ENCODE measurements at regions not wholly inside any gene's neighbourhood (a gene's known extent, or its start where the extent isn't known, plus 50 kb on each side); places are given as distances from the start of the nearest gene placed in this dataset.

DNA sequence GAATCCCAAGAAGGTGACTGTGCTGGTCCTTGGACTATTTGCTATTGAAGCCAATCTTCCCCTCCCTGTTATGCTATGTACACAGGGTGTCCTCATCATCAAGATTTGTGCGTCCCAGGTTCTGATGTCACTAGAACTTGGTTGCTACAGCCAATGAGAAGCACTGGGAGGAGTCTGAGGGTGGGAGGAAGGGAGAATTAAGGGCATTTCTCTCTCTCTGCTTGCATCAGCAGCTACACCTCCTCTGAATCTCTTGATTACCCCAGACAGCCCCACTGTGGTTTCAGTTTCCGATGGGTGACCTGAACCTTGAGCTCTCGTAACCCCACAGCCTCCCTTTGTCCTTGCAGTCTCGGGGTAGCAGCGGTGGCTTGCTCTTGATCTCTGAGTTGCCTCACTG, 212.4 kb upstream of the SESN3 start:
- no peak overlapping the region for H3K27ac Mint-ChIP-seq
- no peaks in the 10 kb centered on the region for H3K36me3 Mint-ChIP-seq (ENCODE audit: low read depth)
- H3K27me3 Mint-ChIP-seq: no peaks in the 10 kb centered on the region
- no peaks in the 10 kb centered on the region for H3K9me3 Mint-ChIP-seq
- H3K4me3 Mint-ChIP-seq: no peak overlapping the region
- peaks cover 14% of the 10 kb centered on the region for H3K4me1 Mint-ChIP-seq (ENCODE audit: low read depth)

DNA sequence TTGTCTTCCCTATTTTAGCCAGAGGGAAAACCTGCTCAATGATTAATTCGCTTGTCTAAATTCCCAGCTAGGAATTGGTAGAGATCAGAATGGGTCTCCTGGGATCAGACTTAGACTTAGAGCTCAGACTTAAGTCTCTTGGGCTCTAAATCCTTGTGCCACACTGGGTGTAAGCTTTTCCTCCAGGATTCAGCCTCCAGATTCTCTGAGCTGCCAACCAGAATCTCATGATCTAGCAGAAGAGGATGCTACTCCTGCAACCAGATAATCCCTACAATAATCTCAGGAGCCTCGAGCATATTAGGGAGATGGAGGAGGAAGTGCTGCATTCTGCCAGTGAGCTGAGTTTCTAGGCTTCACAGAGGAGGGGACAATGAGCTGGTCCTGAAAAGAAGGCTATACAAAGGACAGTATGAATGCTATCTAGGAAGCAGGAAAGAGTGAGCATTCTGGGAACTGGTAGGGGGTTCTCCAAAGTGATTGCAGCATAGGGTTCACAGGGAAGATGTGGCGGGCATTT, 211.6 kb upstream of the SESN3 start:
- no peak overlapping the region for H3K4me3 Mint-ChIP-seq

DNA sequence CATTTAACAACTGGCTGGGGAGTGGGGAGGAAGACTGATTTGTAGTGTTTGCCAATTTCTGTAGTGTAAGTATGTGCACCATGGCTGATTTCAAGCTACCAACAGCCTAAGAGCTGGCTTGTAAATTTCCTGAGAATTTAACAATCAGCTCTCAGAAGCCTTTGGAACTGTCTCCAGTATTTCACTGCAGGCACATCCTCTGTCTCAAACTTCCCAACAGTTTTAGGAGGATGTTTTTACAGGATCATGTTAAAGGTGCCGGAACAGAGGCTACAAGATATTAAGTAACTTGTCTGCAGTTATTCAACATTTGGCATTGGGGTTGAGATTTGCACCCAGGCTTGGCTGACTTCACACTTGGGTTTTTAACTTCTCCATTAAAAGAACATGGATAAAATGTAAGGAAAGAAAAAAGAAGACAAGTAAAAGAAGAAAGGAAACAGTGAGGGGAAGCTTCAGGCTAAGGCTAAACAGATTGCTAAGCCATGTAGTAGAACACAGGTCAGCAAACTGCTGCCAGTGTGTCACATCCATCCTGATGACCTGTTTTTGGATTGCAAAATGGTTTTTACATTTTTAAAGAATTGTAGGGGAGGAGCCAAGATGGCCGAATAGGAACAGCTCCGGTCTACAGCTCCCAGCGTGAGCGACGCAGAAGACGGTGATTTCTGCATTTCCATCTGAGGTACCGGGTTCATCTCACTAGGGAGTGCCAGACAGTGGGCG, 204.8 kb upstream of the SESN3 start:
- Mint-ChIP-seq H3K9me3 (no peaks in the 10 kb centered on the region), H3K4me3 (no peak overlapping the region), H3K27ac (no peak overlapping the region), H3K27me3 (peaks cover 12% of the 10 kb centered on the region), H3K36me3 (ENCODE audit: low read depth) (no peaks in the 10 kb centered on the region), H3K4me1 (ENCODE audit: low read depth) (peaks cover 25% of the 10 kb centered on the region)

More for the DNA sequence above, 211.6 kb upstream of the SESN3 start:
- no peaks in the 10 kb centered on the region for H3K27me3 Mint-ChIP-seq
- no peaks in the 10 kb centered on the region for H3K36me3 Mint-ChIP-seq (ENCODE audit: low read depth)
- H3K27ac Mint-ChIP-seq: no peak overlapping the region
- peaks cover 14% of the 10 kb centered on the region for H3K4me1 Mint-ChIP-seq (ENCODE audit: low read depth)
- no peaks in the 10 kb centered on the region for H3K9me3 Mint-ChIP-seq

DNA sequence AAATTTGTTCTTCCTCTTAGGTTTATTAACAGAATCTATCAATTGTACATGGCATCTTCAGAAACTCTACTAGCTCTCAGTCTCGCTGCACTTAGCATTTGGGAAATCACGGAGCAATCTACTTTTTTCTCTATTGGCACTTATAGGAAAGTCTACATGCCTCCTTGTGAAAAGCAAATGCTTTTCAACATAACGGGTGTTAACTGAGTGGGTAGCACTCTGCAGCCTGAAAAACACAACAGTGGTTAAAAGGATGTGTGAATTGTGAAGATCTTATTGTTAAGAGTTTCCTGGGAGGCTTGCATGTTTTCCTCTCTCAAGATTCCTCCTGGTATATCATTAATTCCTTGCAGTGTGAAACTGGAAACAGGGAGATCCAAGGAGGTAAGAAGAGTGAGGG, 204.2 kb upstream of the SESN3 start:
- Mint-ChIP-seq H3K27ac (no peak overlapping the region), H3K36me3 (ENCODE audit: low read depth) (no peaks in the 10 kb centered on the region), H3K27me3 (peaks cover 12% of the 10 kb centered on the region), H3K9me3 (no peaks in the 10 kb centered on the region), H3K4me3 (no peak overlapping the region), H3K4me1 (ENCODE audit: low read depth) (peaks cover 25% of the 10 kb centered on the region)

DNA sequence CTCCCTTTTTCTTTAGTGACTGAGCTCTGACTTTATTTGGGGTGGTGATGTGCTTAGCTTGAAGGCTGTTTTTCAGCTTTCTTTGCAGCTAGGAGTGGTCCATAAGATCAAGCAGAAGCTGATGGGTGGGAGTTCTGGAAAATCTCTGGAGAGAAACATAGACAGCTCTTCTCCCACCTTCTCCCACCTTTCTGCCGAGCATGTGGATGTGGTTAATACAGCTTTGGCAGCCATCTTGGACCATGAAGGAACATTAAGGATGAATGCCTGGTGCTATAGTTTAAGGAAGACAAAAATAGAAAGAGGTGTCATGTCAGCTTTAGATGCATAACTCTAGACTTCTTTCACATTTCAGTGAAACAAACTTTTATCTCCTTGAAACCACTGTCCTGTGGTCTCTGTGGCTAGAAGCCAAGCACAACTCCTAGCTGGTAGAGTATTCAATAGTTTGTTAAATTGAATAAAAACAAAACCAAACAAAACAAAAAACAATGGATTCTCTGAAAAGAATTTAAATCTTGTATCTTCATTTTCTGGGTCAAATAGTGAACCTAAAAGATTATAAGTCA, 203.6 kb upstream of the SESN3 start:
- H3K27ac Mint-ChIP-seq: no peak overlapping the region
- no peaks in the 10 kb centered on the region for H3K9me3 Mint-ChIP-seq
- no peaks in the 10 kb centered on the region for H3K36me3 Mint-ChIP-seq (ENCODE audit: low read depth)
- peaks cover 12% of the 10 kb centered on the region for H3K27me3 Mint-ChIP-seq
- H3K4me3 Mint-ChIP-seq: no peak overlapping the region
- H3K4me1 Mint-ChIP-seq (ENCODE audit: low read depth): peaks cover 25% of the 10 kb centered on the region

DNA sequence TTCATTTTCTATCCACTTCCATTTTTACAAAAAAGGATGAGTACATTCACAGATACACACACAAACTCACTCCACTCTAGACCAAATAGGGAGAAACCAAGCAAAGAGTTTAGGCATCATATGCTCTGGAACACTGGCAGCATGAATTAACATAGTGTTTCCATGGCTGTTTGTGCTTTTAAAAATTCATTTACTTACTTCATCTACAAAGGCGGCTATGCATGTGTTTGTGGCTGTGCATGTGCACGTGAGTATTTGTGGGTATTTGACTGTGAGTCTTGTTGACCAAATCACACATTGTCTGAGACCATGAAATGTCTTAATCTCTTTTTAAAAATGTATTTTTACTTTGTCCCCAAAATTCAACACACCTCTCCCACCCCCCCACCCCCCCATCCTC, 203.0 kb upstream of the SESN3 start:
- Mint-ChIP-seq H3K4me3 (no peak overlapping the region), H3K36me3 (ENCODE audit: low read depth) (no peaks in the 10 kb centered on the region), H3K4me1 (ENCODE audit: low read depth) (peaks cover 25% of the 10 kb centered on the region), H3K27me3 (peaks cover 12% of the 10 kb centered on the region), H3K27ac (no peak overlapping the region), H3K9me3 (no peaks in the 10 kb centered on the region)

DNA sequence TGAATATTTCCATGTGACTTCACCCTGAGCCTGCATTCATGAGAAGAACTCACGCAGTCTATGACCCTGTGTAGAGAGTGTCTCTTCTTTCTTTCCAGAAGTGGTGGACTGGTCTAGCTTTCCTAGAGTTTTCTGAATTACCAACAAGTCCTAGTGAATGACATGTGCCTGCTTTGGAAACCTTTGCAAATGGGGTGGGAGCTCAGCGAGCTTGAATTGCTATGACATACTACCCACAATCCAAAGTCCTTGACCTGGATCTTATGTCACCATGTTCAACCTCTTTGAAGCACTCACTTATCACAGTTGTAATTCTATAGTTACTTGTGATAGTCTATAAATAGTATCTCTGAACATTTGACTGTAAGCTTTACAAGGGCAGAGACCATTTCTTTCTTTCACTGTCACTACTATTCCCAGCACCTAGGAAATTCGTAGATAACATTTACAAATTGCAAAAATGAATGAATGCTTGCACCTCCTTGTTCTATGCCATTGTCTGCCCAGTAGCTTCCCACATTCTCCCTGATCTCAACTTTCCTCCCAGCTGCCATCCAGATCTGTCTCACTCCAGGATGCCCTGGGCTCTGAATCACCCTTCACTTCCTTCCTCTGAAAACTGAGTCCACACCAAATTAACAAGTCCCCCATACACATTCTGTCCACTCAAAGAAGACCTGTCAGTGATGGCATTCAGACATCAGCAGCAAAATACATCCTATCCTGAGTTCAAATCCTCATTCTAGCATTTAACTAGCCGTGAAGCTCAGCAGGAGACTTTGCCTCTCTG, 201.9 kb upstream of the SESN3 start:
- Mint-ChIP-seq H3K4me1 (ENCODE audit: low read depth) (peaks cover 25% of the 10 kb centered on the region), H3K27ac (no peak overlapping the region), H3K4me3 (no peak overlapping the region), H3K9me3 (no peaks in the 10 kb centered on the region), H3K36me3 (ENCODE audit: low read depth) (no peaks in the 10 kb centered on the region), H3K27me3 (peaks cover 12% of the 10 kb centered on the region)

DNA sequence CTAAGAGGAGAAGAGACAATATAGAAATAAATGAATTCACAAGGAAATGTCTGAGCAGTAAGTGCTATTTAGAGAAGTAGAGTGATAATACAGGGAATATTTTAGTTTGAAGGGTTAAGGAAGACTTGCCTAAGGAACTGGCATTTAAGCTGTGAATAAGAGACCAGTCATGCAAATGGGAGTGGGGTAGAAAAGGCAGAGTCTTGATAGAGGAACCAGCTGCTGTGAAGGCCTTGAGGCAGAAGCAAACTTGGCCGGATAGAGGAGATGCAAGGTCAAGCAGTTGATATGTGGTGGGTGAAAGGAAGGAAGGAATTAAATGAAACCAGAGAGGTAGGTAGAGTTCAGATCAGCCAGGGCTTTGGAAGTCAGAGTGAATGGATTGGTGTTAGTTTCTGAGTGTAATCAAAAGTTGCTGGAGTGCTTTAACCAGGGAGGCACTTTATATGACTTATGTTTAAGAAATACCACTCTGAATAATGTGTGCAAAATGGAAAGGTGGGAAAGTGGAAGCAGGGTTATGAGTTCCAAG, 198.4 kb upstream of the SESN3 start:
- no peak overlapping the region for H3K27ac Mint-ChIP-seq
- H3K36me3 Mint-ChIP-seq (ENCODE audit: low read depth): no peaks in the 10 kb centered on the region
- H3K9me3 Mint-ChIP-seq: no peaks in the 10 kb centered on the region
- H3K4me1 Mint-ChIP-seq (ENCODE audit: low read depth): peaks cover 11% of the 10 kb centered on the region
- H3K4me3 Mint-ChIP-seq: no peak overlapping the region
- H3K27me3 Mint-ChIP-seq: peaks cover 13% of the 10 kb centered on the region

DNA sequence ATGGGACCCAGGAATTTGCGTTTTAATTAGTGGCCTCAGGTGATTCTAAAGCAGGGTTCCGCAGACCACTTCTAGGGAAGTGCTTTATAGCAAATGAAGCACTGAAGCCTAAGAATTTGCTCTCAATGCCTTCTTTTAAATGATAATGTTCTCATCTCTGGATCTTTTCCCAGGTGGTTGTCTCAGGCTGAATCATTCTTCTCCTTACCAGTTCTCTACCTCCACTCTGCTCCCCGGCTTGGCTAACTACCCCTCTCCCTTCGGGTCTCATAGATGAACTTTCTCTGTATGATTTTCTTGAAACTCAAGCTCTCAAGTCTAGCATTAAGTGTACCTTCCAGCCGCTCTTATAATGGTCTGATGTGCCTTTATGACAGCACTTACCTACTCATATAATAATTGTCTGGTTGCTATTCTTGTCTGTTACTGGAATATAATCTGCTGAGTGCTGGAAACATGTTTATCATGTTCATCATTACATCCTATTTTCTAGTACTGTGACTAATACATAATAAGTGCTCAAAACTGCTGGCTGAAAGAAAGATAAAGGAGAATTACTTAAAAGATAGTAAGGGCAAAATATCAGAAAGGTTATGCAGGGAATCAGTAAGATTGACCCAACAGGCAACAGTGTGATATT, 195.9 kb upstream of the SESN3 start:
- Mint-ChIP-seq H3K27me3 (peaks cover 6% of the 10 kb centered on the region), H3K9me3 (no peaks in the 10 kb centered on the region), H3K4me1 (ENCODE audit: low read depth) (no peaks in the 10 kb centered on the region), H3K4me3 (no peak overlapping the region), H3K27ac (no peak overlapping the region), H3K36me3 (ENCODE audit: low read depth) (no peaks in the 10 kb centered on the region)

DNA sequence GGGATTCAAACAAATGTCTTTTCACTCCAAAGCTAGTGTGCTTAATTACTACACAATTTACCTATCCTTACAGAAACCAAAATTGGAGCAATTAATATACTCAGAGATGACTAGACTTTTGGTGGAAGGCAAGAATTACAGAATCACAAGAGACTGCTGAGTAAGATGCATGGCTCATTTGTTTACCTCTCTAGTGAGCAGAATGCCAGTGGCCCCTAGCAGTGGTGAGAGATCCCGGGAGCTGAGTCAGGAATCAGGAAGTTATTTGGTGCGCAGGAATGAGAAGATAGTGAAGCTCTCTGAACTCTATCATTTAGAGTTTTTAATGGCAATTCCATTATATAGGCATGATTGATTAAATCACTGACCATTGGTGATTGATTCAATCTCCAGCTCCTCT, 188.9 kb upstream of the SESN3 start:
- Mint-ChIP-seq H3K4me3 (no peak overlapping the region), H3K36me3 (ENCODE audit: low read depth) (no peaks in the 10 kb centered on the region), H3K4me1 (ENCODE audit: low read depth) (no peaks in the 10 kb centered on the region), H3K9me3 (no peaks in the 10 kb centered on the region), H3K27ac (no peak overlapping the region), H3K27me3 (no peaks in the 10 kb centered on the region)

DNA sequence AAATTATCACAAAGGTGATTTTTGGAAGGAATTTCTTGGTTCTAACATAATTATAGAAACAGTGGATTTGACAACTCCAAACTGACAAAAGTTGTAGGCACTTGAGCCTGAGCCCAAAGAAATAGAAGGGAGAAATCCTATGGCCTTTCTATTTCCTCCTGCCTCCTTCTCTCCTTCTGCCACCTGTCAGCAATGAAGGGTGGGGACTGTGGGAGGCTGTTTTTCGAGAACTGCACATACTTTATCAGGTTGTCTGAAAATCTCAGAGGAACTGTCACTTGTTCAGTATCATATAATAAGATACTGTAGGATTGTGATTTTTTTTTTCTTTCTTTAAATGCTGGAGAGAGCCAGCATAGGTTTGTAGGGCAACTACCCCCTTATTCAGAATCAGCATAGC, 187.9 kb upstream of the SESN3 start:
- H3K27me3 Mint-ChIP-seq: no peaks in the 10 kb centered on the region
- no peaks in the 10 kb centered on the region for H3K9me3 Mint-ChIP-seq
- no peak overlapping the region for H3K4me3 Mint-ChIP-seq
- no peaks in the 10 kb centered on the region for H3K4me1 Mint-ChIP-seq (ENCODE audit: low read depth)
- H3K27ac Mint-ChIP-seq: no peak overlapping the region
- no peaks in the 10 kb centered on the region for H3K36me3 Mint-ChIP-seq (ENCODE audit: low read depth)

DNA sequence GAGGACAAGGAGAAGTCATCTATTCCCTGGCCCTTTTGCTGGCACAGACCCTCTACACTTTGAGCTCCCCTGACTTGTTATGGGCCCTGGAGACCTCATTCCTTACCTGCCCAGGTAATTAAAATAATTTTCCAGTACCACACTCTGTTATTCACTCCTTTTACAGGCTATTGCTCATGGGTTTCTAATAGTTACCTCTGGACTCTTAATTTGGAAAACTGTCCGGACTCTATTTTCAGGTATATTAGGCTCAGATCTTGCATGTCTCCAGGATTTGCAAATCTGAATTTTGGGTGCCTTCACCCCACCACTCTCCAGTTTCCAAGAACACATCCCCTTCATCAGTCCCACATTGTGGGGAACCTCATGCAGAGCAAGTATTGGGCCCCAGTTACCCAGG, 186.8 kb upstream of the SESN3 start:
- no peak overlapping the region for H3K4me3 Mint-ChIP-seq
- H3K9me3 Mint-ChIP-seq: no peaks in the 10 kb centered on the region
- no peak overlapping the region for H3K27ac Mint-ChIP-seq
- H3K36me3 Mint-ChIP-seq (ENCODE audit: low read depth): no peaks in the 10 kb centered on the region
- H3K4me1 Mint-ChIP-seq (ENCODE audit: low read depth): no peaks in the 10 kb centered on the region
- H3K27me3 Mint-ChIP-seq: no peaks in the 10 kb centered on the region

DNA sequence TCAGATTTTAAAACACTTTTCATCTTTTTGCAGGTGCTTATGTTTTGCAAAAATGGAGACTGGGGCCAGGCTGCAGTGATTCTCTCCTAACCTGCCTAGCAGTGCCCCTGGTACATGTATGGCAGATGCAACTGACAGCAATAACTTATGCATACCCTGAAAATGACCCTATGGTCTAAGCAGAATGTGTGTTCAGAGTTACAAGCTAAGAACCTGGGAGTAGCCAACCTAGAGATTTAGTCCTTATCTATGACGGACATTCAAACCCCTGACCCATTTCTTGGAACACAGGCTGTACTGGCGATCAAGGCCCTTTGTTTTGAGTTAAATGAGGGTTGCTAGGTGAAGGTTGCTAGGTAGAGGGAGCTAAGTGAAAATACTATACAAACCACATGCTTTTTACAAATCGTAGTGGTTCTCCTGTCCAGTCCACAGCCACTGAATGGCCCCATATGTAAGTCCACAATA, 184.9 kb upstream of the SESN3 start:
- Mint-ChIP-seq H3K9me3 (no peaks in the 10 kb centered on the region), H3K36me3 (ENCODE audit: low read depth) (no peaks in the 10 kb centered on the region), H3K27ac (no peak overlapping the region), H3K27me3 (no peaks in the 10 kb centered on the region), H3K4me3 (no peak overlapping the region), H3K4me1 (ENCODE audit: low read depth) (peaks cover 3% of the 10 kb centered on the region)

DNA sequence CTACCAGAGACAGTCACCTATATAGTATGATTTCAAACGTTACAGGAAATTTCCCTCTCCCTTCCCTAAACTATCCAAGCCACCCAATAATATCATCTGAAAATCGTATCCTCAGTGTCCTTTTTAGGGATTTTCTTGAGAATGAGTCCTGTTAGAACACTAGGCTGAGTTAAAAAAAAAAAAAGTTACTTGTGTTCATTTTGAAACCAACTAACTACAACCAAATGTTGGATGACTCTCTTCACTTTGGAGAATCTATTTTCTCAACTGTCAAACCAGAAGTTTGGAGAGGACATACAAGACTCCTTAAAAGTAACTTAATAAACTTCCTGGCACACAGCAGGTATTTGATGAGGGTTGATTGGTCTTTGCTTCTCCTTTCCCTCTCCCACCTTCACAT, 183.2 kb upstream of the SESN3 start:
- H3K27ac Mint-ChIP-seq: no peak overlapping the region
- H3K4me3 Mint-ChIP-seq: no peak overlapping the region
- H3K4me1 Mint-ChIP-seq (ENCODE audit: low read depth): peaks cover 6% of the 10 kb centered on the region

DNA sequence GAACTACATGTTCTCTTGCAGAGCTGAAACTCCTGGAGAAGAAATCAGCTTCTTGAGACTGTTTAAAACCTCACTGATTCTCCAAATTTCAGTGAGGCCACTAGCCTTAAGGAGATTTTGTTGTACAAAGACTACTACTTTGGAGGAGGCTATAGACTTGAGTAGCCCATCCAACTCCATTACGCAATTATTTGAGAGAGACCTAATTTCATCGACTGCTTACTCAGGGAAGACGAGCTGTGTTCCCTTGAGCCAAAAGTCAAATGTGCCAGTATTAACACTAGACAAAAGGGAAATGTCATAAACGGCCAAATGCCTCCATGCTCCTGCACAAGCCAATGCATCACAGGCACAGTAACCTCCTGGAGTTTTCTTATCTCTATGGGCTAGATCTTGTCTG, 182.8 kb upstream of the SESN3 start:
- Mint-ChIP-seq H3K27me3 (no peaks in the 10 kb centered on the region), H3K4me3 (no peak overlapping the region), H3K27ac (no peak overlapping the region), H3K36me3 (ENCODE audit: low read depth) (no peaks in the 10 kb centered on the region), H3K9me3 (no peaks in the 10 kb centered on the region), H3K4me1 (ENCODE audit: low read depth) (peaks cover 6% of the 10 kb centered on the region)

More for the DNA sequence above, 183.2 kb upstream of the SESN3 start:
- H3K9me3 Mint-ChIP-seq: no peaks in the 10 kb centered on the region
- no peaks in the 10 kb centered on the region for H3K36me3 Mint-ChIP-seq (ENCODE audit: low read depth)
- H3K27me3 Mint-ChIP-seq: no peaks in the 10 kb centered on the region

All from stimulated activated naive CD8-positive, alpha-beta T cell treated with anti-CD3 and anti-CD28 coated beads, Interleukin-15, Interleukin-2, amounts not matched to agents 100 ng/mL and 50 ng/mL, for 24 hours (primary cell).